ENCODE measurements at regions not wholly inside any gene's neighbourhood (a gene's known extent, or its start where the extent isn't known, plus 50 kb on each side); places are given as distances from the start of the nearest gene placed in this dataset.

DNA sequence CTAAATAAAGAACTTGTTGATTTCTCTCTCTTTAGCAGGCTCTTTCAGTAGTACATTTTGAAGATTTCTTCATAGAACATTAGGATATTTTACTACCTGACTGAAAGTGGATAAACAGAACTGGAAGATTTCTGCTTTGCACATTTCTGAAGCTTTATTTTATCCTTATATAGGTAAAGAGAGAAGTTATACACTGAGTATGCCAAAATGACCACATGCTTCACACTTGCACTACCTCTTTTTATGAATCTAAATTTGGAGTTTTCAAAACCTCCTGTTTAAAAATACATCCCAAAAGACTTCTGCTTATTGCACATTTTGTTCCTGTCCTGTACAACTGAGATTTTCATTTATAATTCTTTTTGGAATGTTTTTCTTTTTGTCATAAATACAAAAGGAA, 197.4 kb upstream of the PRPS1L1 start:
- TF ChIP-seq, protein P1, sequence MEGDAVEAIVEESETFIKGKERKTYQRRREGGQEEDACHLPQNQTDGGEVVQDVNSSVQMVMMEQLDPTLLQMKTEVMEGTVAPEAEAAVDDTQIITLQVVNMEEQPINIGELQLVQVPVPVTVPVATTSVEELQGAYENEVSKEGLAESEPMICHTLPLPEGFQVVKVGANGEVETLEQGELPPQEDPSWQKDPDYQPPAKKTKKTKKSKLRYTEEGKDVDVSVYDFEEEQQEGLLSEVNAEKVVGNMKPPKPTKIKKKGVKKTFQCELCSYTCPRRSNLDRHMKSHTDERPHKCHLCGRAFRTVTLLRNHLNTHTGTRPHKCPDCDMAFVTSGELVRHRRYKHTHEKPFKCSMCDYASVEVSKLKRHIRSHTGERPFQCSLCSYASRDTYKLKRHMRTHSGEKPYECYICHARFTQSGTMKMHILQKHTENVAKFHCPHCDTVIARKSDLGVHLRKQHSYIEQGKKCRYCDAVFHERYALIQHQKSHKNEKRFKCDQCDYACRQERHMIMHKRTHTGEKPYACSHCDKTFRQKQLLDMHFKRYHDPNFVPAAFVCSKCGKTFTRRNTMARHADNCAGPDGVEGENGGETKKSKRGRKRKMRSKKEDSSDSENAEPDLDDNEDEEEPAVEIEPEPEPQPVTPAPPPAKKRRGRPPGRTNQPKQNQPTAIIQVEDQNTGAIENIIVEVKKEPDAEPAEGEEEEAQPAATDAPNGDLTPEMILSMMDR (IDR thresholded peaks at IDR 0.05), result no peak
- no peak for TF ChIP-seq POLR2A (IDR thresholded peaks at IDR 0.05)
